ENCODE measurements at regions not wholly inside any gene's neighbourhood (a gene's known extent, or its start where the extent isn't known, plus 50 kb on each side); places are given as distances from the start of the nearest gene placed in this dataset.
A peak's percentile ranks its signal among the peaks of the same experiment; 100 is the strongest.
"Not testable (repeated sequence)": the region's sequence is repeated elsewhere in the genome, so short reads cannot be mapped to it uniquely, and the experiment has no call there.

- not testable (repeated sequence) for DNase-seq
Measured at GRCh38 chrX:34230156-34230555, 98.0 kb upstream of the FAM47A start.

- no peak for DNase-seq
Measured at GRCh38 chrX:34227804-34228203, 95.7 kb upstream of the FAM47A start.

GRCh38 chrX:34223574-34223973 lies 91.5 kb upstream of the FAM47A start:
- DNase-seq: no peak

- DNase-seq: peak; percentile 87 to 88
Measured at GRCh38 chrX:34218063-34218462, 85.9 kb upstream of the FAM47A start.

GRCh38 chrX:34197946-34198345 lies 65.8 kb upstream of the FAM47A start:
- DNase-seq: no peak
